ENCODE measurements at regions not wholly inside any gene's neighbourhood (a gene's known extent, or its start where the extent isn't known, plus 50 kb on each side); places are given as distances from the start of the nearest gene placed in this dataset.

DNA sequence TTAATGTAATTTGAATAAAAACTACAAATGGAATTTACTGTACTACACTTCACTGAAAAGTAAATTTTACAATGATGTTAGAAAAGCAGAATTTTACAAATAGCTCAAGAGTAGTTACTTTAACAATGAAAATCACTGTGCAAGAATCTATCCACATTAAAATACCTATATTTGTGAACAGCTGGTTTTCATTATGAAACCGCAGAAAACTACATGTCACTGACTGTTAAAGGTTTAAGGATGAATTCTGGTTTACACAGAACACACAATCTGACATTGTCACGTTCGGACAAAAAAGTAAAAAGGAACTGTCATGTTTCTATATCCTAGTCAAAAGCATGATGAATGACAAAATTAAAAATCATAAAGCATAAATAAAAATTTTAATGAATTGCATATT, 415.3 kb upstream of the PRKCQ start (continued):
- TF ChIP-seq, protein P1, sequence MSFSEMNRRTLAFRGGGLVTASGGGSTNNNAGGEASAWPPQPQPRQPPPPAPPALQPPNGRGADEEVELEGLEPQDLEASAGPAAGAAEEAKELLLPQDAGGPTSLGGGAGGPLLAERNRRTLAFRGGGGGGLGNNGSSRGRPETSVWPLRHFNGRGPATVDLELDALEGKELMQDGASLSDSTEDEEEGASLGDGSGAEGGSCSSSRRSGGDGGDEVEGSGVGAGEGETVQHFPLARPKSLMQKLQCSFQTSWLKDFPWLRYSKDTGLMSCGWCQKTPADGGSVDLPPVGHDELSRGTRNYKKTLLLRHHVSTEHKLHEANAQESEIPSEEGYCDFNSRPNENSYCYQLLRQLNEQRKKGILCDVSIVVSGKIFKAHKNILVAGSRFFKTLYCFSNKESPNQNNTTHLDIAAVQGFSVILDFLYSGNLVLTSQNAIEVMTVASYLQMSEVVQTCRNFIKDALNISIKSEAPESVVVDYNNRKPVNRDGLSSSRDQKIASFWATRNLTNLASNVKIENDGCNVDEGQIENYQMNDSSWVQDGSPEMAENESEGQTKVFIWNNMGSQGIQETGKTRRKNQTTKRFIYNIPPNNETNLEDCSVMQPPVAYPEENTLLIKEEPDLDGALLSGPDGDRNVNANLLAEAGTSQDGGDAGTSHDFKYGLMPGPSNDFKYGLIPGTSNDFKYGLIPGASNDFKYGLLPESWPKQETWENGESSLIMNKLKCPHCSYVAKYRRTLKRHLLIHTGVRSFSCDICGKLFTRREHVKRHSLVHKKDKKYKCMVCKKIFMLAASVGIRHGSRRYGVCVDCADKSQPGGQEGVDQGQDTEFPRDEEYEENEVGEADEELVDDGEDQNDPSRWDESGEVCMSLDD (tag by site-specific recombination; IDR thresholded peaks at IDR 0.05): no peak
- TF ChIP-seq ZNF157 (tag by site-specific recombination; IDR thresholded peaks at IDR 0.05): no peak
- TF ChIP-seq ZNF169 (tag by site-specific recombination; IDR thresholded peaks at IDR 0.05): no peak
- TF ChIP-seq ZNF555 (tag by site-specific recombination; conservative IDR thresholded peaks at IDR 0.05): no peak
- TF ChIP-seq ZNF174 (tag by site-specific recombination; IDR thresholded peaks at IDR 0.05): no peak

DNA sequence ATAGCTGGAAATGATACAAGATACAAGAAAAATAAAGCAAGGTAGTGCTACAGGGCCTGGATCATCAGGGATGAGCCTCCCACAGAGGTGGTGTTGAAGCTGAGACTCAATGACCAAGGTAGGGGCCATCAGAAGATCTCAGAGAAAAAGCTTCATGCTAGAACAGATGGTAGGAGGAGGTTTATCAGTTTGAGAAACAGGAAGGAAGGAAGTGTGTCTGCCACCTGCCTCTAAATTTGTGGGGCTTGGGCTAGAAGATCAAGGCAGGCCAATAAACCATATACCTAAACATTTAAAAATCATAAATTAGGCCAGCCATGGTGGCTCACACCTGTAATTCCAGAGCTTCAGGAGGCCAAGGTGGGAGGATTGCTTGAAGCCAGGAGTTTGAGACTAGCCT, 410.8 kb upstream of the PRKCQ start:
- ChIA-PET POLR2A (no interaction called here), CTCF (no interaction called here)
- Histone ChIP-seq H3K36me3 (ENCODE audit: control insufficient read depth in 2 of 2, insufficient read depth in 1 of 2, low read length in 2 of 2) (no peaks in the 10 kb centered on the region), H3K27ac (ENCODE audit: extremely low read depth, low read depth, low read length) (no peak overlapping the region), H3K4me1 (ENCODE audit: control insufficient read depth, insufficient read depth, low read length) (no peaks in the 10 kb centered on the region), H3K9me3 (ENCODE audit: control insufficient read depth, insufficient read depth, low read depth, low read length) (no peaks in the 10 kb centered on the region), H3K4me3 (ENCODE audit: low read depth, low read length) (no peak overlapping the region)
- TF ChIP-seq OVOL3 (tag by site-specific recombination; IDR thresholded peaks at IDR 0.05): no peak
- no peak for TF ChIP-seq WT1 (tag by site-specific recombination; IDR thresholded peaks at IDR 0.05)
- no peak for TF ChIP-seq ZNF391 (tag by site-specific recombination; IDR thresholded peaks at IDR 0.05; ENCODE audit: borderline replicate concordance, low read depth)

- Histone ChIP-seq H3K4me1 (ENCODE audit: control insufficient read depth, insufficient read depth, low read length) (no peaks in the 10 kb centered on the region), H3K9me3 (ENCODE audit: control insufficient read depth, insufficient read depth, low read depth, low read length) (no peaks in the 10 kb centered on the region), H3K4me3 (ENCODE audit: low read depth, low read length) (no peak overlapping the region), H3K27ac (ENCODE audit: extremely low read depth, low read depth, low read length) (no peak overlapping the region), H3K36me3 (ENCODE audit: control insufficient read depth in 2 of 2, insufficient read depth in 1 of 2, low read length in 2 of 2) (no peaks in the 10 kb centered on the region)
- TF ChIP-seq ZNF121 (tag by site-specific recombination; IDR thresholded peaks at IDR 0.05) (peak; percentile 54), SALL2 (tag by site-specific recombination; IDR thresholded peaks at IDR 0.05; ENCODE audit: borderline replicate concordance) (no peak)
- ChIA-PET POLR2A (no interaction called here), CTCF (no interaction called here)
Measured at GRCh38 chr10:6988654-6989053, 408.6 kb upstream of the PRKCQ start.

GRCh38 chr10:6987536-6987945, 407.5 kb upstream of the PRKCQ start:
- CTCF ChIA-PET: no interaction called here
- POLR2A ChIA-PET: no interaction called here
- Histone ChIP-seq H3K27ac (ENCODE audit: extremely low read depth, low read depth, low read length) (no peak overlapping the region), H3K9me3 (ENCODE audit: control insufficient read depth, insufficient read depth, low read depth, low read length) (no peaks in the 10 kb centered on the region), H3K36me3 (ENCODE audit: control insufficient read depth in 2 of 2, insufficient read depth in 1 of 2, low read length in 2 of 2) (no peaks in the 10 kb centered on the region), H3K4me1 (ENCODE audit: control insufficient read depth, insufficient read depth, low read length) (no peaks in the 10 kb centered on the region), H3K4me3 (ENCODE audit: low read depth, low read length) (no peak overlapping the region)
- TF ChIP-seq ZNF133 (tag by site-specific recombination; IDR thresholded peaks at IDR 0.05) (no peak), PRDM10 (tag by site-specific recombination; IDR thresholded peaks at IDR 0.05) (0 out of 2 replicates have a peak, but pooled peaks have one; percentile 20)

All from HEK293 (cell line).